GM18519 (cell line): ENCODE measurements at regions not wholly inside any gene's neighbourhood (a gene's known extent, or its start where the extent isn't known, plus 50 kb on each side); places are given as distances from the start of the nearest gene placed in this dataset.

Experiments used
- ATAC-seq: cut with Tn5 transposase; IDR thresholded peaks from one replicate; pipeline ENCODE4 v1.9.1; 2021; ENCODE audit warnings: mild to moderate bottlenecking, moderate library complexity; ENCODE audit not compliant: unreplicated experiment, low FRiP score

DNA sequence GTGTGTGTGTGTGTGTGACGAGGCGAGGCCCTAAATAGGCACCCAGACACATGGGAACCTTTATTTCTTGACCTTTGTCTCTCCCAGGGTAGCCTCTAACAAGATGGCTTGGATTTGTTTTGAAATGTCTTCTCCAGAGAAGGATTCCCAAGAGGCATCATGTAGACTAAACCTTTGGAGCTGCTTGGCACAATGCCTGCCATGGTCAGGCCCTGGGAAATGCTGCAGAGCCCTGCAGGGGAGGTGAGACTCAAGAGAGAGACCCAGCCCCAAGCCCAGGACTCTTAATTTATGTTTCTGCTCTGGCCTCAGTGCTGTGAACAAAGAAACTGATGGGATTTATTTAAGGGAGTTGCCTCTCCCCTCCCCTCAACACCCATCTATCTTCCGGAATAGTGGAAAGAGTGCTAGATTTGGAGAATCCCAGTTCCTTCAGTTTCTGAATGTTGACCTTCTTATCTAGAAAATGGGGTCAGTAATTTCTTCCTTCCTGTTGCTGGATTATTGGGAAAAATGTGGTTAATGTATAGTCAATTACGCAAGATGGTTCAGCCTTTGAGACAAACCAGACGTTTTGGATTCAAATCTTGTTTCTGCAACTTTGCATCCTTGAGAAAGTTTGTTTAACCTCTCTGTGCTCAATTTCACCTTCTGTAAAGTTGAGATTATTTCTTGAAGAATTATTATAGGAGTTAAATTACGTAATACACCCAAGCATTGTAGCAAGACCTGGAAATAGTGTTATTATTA, 434.8 kb downstream of the MAFB start:
- no peak for ATAC-seq

DNA sequence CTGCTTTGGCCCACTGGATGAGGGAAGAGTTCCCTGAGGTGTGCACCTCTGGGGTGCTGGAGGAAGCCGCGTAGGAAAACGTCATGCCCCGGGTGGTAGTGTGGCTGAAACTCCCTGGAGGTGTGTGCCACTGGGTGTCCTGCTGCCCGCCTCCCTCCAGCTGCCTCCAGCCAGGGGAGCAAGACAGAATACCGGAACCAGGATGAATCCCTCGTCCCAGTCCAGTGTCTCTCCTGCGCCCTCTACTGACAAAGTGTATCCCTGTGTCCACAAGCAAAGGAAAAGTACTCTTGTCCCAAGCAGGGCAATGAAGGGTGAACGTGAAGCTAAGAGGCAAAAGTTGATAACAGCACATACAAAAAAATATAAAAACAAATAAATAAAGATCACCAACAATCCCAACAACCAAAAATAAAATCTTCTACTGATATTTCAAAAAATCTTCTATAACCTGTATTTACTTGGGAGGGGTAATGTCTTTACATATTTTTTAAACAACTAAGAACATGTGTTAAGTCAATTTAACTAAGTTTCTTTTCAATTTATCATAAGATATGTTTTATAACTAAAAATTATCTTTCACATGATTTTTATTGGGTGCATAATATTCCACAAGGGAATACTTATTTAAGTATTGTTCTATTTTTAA, 437.6 kb downstream of the MAFB start:
- no peak for ATAC-seq

DNA sequence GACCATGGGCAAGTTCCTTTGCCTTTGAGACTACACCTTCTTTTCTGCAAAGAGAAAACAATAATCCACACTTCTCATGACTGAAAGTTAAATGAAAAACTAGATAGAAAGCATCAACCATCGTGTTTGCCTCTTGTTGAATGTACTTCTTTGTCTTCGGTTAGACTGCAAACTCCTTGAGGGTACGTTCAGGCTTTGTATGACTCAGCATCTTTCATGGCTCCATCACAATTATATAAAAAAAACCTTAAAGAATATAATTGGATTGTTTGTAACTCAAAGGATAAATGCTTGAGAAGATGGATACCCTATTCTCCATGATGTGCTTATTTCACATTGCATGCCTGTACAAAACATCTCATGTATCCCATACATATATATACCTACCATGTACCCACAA, 439.2 kb downstream of the MAFB start:
- ATAC-seq, result no peak

DNA sequence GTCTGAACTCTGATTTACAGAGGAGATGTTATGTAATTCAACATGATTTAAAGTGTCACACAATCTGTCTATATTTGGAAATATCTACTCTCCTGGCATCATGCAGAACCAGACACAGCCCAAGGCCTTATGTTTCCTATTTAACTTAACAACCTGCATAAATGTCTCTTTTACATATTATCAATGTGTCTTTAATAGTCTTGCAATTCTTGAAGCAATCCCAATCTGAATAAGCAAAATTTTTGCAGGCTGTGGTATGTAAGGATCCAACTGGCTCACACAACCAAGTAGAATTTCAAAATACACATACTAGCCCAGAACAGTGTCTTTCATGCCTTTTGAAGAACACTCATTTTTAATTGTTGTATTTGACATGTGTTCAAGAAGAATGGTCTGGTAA, 443.2 kb downstream of the MAFB start:
- no peak for ATAC-seq

DNA sequence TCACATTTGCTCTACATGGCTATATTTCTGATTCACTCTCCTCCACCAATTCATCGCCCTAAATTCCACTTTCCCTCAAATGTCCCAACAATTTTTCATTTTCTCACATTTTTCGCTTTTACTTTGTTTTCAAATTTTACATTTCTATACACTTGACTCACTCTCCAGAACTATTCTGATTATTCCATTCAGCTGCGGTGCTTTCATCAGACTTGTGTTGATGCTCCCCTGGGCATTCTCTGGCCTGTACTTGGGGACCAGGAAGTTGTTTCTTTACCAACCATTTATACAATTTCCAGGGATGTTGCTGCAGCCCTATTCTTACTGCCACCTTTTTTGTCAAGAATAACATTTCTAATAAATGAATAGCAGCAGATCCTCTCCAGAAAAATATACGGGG, 444.8 kb downstream of the MAFB start:
- no peak for ATAC-seq

DNA sequence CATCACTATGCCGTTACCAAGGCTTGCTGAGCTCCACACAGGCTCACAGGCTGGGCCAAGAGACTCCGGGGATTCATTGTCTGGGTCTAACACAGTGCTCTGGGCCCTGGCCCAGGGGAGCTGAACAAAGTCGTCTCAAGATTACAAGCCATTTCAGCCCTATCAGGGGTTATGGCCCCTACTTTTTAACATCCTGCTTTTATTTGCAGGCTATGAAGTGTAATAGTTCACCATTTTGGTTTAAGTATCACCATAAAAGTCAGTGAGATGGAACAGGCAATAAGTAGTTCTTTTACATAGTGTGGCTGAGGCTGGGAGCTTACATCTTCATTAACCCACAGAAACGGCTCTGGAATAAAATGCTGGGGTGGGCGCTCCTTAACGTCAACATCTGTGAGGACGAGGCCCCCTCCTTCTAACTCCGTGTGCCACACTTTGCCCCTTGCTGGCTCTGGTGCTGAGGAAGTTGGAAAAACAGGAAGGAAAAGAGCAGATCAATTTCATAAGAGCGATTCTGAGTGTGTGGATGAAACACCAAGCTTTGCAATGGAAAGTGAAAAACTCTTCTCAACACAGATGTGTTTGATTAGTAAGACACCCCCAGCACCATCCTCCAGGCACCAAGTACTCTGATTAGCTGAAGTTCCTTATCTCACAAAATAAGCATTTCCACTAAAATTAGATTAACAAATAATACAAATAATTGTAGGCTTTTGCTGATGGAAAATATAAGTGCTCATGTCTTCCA, 447.3 kb downstream of the MAFB start:
- ATAC-seq, result no peak

DNA sequence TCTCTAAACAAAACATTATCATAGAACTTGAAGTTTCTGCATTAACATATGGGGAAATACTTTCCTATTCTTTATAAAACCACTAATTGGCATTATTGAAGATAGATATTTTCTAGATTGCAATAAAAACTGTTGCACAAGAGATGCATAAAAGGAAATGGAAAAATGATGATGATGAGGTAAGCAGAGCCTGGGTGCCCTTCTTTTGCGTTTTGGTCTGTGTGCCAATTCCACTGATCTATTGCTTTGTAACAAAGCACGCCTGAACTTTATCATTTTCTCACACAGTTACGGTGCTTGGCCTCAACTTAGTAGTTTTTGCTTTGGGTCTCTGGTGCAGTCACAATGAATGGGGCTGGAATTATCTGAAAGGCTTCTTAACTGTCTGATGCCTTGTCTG, 450.5 kb downstream of the MAFB start:
- ATAC-seq, result no peak

DNA sequence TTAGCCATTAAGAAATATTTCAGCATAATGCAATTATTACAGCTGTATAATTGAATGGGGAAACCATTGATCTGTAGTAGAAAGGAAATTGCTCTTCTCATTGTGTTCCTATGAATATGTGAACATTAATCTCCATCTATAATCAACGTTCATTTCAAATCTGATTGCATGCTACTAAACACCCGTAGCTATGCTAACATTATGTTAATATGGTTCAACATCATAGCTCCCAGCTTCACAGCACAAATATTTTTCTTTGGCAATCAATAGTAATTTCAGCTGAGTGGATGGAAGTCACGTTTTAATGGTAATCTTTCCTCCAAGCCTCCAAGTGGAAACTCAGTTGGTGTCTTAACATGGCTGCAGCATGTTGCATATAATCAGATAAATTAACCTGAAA, 454.4 kb downstream of the MAFB start:
- no peak for ATAC-seq

DNA sequence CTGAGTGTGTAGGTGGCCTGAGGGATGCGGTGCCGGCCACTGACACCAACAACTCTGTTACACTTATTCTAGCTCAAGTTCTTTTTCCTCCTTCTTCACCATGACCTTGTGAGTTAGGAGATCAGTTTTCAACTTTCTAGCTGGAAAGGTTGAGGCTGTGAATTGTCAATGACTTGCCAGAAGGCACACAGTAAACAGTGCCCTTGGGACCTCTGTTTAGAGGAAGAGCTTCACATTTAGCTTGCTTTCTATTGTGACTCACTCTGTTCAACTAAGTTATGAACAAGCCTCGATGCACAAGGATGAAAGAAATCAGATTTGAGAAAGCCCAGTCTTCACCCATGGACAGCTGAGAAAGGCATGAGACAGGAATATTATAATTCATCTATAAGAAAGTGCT, 455.6 kb downstream of the MAFB start:
- no peak for ATAC-seq

DNA sequence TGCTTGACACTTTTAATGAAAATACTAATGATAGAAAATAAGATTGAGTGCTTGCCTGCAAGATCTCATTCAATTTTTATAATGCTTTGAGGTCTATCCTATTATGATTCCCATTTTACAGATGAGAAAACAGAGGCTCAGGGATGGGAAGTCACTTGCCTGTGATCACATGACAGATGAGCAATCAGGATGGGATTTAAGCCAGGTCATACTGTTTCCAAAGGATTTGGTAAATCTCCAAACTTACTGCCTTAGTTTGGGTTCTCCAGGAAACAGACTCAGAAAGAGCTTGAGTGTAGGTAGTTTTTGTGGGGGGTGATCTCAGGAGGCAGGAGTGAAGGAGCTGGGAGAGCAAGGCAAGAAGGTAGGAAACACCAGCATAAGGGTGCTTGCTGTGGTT, 456.3 kb downstream of the MAFB start:
- ATAC-seq, result no peak

DNA sequence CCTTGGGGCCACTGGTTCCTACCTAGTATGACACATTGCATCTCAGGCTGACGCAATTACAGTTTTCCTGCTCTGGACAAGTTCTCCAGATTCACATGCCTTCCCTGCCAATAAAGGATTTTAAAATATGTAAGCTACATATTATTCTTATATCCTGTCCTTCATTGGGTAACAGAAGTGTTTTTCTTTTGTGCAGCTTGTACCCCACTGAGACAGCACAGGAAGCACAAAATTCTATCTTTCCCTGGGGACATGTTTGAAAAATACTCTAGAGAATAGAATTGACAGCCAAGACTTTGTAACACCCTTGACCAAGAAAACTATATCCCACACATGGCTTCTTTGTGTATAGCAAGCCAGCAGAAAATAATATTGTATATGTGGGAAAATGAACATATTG, 456.8 kb downstream of the MAFB start:
- no peak for ATAC-seq

DNA sequence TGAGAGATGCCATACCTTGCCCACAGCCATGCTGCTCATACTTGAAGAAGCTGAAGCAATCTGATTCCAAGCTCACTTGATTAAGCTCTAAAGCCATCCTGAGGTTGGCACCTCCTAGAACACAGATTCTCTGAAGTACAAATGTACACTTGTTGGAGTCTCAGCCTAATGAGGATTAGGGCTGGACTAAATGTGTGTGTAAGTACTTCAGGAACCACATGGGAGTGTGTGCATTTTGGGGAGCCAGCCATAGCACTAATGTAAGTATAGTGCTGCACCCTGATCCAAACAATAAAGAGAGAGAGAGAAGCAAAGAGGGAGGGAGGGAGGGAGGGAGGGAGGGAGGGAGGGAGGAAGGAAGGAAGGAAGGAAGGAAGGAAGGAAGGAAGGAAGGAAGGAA, 458.6 kb downstream of the MAFB start:
- ATAC-seq, result no peak

DNA sequence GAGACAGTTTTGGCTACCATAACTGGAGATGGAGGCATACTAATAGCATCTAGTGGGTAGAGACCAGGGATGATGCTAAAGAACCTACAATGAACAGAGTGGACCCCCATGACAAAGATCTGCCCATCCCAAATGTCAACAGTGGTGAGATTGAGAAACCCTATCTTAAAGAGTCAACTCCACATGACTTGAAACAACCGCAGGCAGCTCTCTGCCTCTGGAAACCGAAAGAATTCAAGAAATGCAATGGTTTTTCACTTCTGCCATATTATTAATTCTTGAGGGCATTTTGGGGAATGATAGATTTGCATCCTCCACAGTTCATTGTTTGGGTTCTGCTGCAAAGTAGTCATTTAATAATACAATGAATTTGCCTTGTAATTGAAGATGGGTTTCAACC, 463.4 kb downstream of the MAFB start:
- no peak for ATAC-seq

DNA sequence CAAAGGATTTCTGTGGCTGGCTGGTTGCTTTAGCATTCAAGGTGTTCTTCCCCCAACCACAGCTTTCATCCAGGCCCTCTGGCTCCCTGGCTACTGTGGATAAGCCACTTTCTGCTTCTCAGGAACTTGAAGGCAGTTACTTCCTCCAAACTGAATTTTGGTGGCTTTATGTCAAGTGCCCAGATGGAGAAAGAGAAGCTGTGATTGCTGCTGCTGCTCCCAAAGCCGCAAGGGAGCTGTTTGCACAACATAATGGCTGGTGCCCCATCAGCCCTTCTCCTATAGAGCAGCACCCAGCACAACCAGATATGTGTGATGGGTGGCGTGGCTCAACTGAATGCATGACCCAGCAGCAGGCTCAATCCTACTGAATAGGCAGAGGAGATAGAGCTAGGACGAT, 465.2 kb downstream of the MAFB start:
- no peak for ATAC-seq

DNA sequence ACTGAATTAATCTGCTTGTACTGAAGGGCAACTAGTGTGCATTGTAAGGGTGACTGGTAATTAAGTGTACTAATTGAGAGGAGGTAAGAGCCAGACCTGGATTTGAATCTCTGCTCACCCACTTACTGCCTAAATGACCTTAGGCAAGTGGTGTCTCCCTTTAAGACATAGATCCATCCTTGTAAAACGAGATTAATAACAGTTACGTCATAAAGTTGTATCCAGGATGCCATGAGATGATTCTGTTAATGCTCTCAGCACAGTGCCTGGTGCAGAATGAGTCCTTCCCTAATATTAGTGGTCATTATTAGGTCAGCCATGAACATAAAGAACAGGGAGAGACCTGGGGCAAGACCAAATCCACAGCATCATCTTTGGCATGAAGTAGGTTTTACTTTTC, 470.1 kb downstream of the MAFB start:
- ATAC-seq, result no peak

DNA sequence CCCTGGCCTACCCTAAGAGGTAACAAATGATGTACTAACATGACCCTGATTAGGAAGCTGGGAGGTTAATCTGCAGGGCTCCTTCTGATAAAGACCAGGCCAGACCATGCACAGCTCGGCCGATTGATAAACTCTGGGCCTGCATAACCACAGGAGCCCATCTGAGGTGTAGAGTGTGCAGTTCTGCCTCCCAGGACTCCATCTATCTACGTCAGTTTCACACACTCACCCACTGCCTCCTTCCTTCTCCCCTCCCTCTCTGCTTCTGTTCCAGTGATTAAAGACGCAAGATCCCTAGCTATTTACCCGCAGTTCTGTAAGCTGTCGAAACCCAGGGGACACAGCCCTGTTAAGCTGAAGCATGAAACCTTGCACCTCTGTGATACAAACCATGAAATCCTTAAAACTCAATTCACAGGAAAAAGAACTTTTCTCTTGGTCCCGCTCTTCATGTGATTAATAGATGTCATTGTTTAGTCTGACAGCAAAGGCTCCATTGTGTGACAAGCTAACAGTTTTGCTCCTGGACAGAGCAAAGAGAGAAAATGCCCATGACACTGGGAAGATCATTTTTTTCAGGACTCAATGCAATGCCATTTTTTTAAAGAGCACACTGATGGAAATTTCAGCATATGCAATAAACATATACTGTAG, 470.6 kb downstream of the MAFB start:
- no peak for ATAC-seq

DNA sequence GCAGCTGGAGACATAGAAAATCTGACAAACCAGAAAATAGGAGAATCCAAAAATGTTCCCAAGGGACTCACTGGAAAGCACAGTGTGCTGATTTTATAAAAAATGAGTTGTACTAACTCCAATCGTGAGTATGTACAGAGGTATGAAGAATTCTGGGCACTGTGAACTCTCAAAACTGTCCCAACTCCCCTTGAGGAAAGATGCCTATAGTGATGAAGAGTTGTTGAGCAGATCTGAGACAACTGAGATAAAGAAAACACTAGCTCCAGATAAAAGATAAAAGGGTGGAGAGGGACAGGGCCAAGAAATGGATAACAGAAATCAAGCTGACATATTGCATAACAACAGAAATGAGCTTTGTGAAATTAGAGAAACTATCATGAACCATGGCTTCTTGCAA, 481.4 kb downstream of the MAFB start:
- no peak for ATAC-seq

DNA sequence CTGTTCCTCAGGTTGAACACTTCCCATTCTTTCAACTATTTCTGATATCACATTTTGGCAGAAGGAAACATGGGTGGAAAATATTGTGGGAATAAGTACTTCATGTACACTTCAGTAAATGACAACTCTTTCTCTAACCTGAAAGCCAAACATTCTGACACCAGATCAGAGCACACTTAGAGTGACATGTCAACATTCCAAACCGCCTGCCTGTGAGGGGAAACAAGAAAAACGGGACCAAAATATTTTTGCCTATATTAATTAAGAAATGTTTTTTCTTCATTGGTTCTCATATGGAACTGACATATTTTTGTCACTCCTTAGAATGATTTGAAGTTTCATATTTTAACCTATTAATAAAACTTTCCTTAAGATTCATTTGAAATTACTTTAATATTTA, 483.1 kb downstream of the MAFB start:
- no peak for ATAC-seq

DNA sequence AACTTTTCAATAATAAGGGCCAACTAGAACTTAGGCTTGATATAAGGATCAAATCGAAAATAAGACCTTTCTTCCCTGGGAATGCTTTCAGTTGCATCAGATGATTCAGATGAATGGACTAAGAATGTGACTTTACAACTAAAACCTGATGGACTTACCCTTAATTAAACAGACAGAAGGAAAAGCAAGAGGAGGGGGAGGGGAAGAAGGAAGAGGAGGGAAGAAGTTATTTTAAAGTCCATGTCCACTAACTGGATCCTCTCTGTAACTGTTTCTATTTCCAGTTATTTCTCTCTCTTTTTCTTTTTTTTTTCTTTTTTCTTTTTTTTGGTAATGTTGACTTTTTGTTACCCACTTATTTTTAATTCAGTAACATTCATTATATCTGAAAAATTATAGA, 486.0 kb downstream of the MAFB start:
- ATAC-seq, result no peak

DNA sequence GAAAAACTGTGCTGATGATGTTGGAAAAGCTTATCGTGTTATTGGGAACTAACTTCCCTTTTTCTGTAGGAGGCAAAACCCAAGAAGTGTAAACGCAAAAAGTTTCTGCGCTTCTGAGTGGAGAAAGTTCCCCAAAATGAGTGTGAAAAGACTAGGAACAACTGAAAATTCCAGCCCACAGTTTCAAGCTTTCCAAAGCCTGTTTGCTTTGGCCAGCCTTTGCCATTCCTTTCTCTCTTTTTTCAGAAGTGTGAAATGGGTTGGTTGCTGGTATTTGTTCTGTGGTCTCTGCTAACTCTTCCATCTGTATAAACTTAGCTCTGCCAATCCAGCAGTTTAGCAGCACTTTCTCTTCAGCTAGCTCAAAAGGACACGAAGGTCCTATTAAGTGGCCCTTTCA, 491.3 kb downstream of the MAFB start:
- ATAC-seq, result no peak

DNA sequence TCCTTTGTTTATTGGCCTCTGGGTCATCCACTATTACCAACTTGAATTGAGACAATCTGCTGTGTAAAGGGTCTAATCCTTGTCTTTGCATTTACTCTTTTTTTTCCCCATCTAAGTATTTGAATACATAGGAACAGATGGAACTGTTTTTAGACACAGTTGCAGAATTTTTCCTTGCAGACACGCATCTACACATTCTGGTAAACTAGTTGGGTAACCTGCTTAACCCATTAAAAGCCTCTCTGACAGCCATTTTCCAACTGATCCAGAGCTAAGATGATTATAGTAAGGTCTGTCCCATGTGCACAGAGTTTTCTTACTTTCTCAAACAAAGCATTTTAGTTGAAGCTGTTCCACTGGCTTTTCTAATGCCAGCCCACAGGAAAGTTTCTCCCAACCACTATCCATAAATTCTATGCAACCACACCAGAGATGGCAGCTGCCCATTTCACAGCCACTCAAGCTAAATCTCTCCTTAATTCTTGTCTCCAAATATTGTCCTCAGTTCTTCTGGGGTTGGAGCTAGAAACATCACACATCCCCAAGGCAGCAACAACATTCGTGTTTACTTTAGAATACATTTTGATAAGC, 492.1 kb downstream of the MAFB start:
- ATAC-seq, result no peak
